H9 (cell line): ENCODE measurements at regions not wholly inside any gene's neighbourhood (a gene's known extent, or its start where the extent isn't known, plus 50 kb on each side); places are given as distances from the start of the nearest gene placed in this dataset.

ENCODE experiments used
- DNase-seq: peaks from one replicate; pipeline ENCODE4 v3.0.0-alpha.2; 2017
- H2AFZ ChIP-seq: one replicate; pipeline ENCODE4 v1.6.1; 2013; ENCODE audit warnings: mild to moderate bottlenecking, low read length, control low read depth, moderate library complexity
- H2AK5ac ChIP-seq: 2 replicates; pipeline ENCODE4 v1.6.1; 2013; ENCODE audit warnings: low read length, control low read depth, mixed read lengths; ENCODE audit not compliant: insufficient read length
- H2BK120ac ChIP-seq: one replicate; pipeline ENCODE4 v1.6.1; 2013; ENCODE audit warnings: low read depth, mild to moderate bottlenecking, low read length, control low read depth, inconsistent platforms; ENCODE audit not compliant: poor library complexity, severe bottlenecking
- H2BK12ac ChIP-seq: 2 replicates; pipeline ENCODE4 v1.6.1; 2013; ENCODE audit warnings: low read length, control low read depth, mixed read lengths, low read depth; ENCODE audit not compliant: insufficient read length
- H2BK15ac ChIP-seq: 2 replicates; pipeline ENCODE4 v1.6.1; 2013; ENCODE audit warnings: low read depth, low read length, control low read depth
- H2BK20ac ChIP-seq: one replicate; pipeline ENCODE4 v1.6.1; 2013; ENCODE audit warnings: low read depth, mild to moderate bottlenecking, low read length, control low read depth, inconsistent platforms; ENCODE audit not compliant: poor library complexity, severe bottlenecking
- H2BK5ac ChIP-seq: 2 replicates; pipeline ENCODE4 v1.6.1; 2013; ENCODE audit warnings: low read length, control low read depth, mixed read lengths; ENCODE audit not compliant: insufficient read length
- H3K14ac ChIP-seq: 2 replicates; pipeline ENCODE4 v1.6.1; 2013; ENCODE audit warnings: low read length, control low read depth; ENCODE audit not compliant: insufficient read depth
- H3K18ac ChIP-seq: 2 replicates; pipeline ENCODE4 v1.6.1; 2013; ENCODE audit warnings: low read depth, mild to moderate bottlenecking, mixed read lengths, low read length, control low read depth; ENCODE audit not compliant: insufficient read length
- H3K23ac ChIP-seq: 2 replicates; pipeline ENCODE4 v1.6.1; 2013; ENCODE audit warnings: low read length, control low read depth, mixed read lengths, low read depth; ENCODE audit not compliant: insufficient read length
- H3K23me2 ChIP-seq: 2 replicates; pipeline ENCODE4 v1.6.1; 2013; ENCODE audit warnings: low read depth, mild to moderate bottlenecking, mixed read lengths, low read length, control low read depth; ENCODE audit not compliant: insufficient read length, poor library complexity, severe bottlenecking
- H3K27ac ChIP-seq: 2 replicates; pipeline ENCODE4 v1.5.1; 2013; ENCODE audit warnings: low read length, control low read depth, mixed read lengths, low read depth; ENCODE audit not compliant: insufficient read length
- H3K27me3 ChIP-seq: 2 replicates; pipeline ENCODE4 v1.6.1; 2013; ENCODE audit warnings: low read length, control low read depth, inconsistent platforms; ENCODE audit not compliant: insufficient read depth
- H3K4ac ChIP-seq: 2 replicates; pipeline ENCODE4 v1.6.1; 2013; ENCODE audit warnings: low read depth, mild to moderate bottlenecking, control low read depth, inconsistent platforms, low read length, moderate library complexity
- H3K4me1 ChIP-seq: 2 replicates; pipeline ENCODE4 v1.6.1; 2013; ENCODE audit warnings: low read length, control low read depth, inconsistent platforms; ENCODE audit not compliant: insufficient read depth
- H3K4me2 ChIP-seq: 2 replicates; pipeline ENCODE4 v1.6.1; 2013; ENCODE audit warnings: low read length, control low read depth, mixed read lengths; ENCODE audit not compliant: insufficient read length, insufficient read depth
- H3K56ac ChIP-seq: 2 replicates; pipeline ENCODE4 v1.6.1; 2013; ENCODE audit warnings: low read depth, mild to moderate bottlenecking, mixed read lengths, low read length, control low read depth; ENCODE audit not compliant: insufficient read length
- H3K79me1 ChIP-seq: 2 replicates; pipeline ENCODE4 v1.6.1; 2013; ENCODE audit warnings: low read depth, mild to moderate bottlenecking, moderate library complexity, low read length, control low read depth, inconsistent platforms; ENCODE audit not compliant: insufficient read depth, poor library complexity, severe bottlenecking
- H3K79me2 ChIP-seq: 2 replicates; pipeline ENCODE4 v1.6.1; 2013; ENCODE audit warnings: low read length, control low read depth, inconsistent platforms; ENCODE audit not compliant: insufficient read depth
- H3K9ac ChIP-seq: 2 replicates; pipeline ENCODE4 v1.6.1; 2013; ENCODE audit warnings: low read length, control low read depth, mixed read lengths; ENCODE audit not compliant: insufficient read length; ENCODE audit errors: extremely low read depth
- H3K9me3 ChIP-seq: one replicate; pipeline ENCODE4 v1.6.1; 2013; ENCODE audit warnings: low read depth, low read length, inconsistent platforms; ENCODE audit not compliant: control insufficient read depth
- H3T11ph ChIP-seq: one replicate; pipeline ENCODE4 v1.6.1; 2013; ENCODE audit warnings: mild to moderate bottlenecking, low read length, control low read depth, inconsistent platforms
- H4K20me1 ChIP-seq: one replicate; pipeline ENCODE4 v1.6.1; 2013; ENCODE audit not compliant: control insufficient read depth, insufficient read length, insufficient read depth
- H4K5ac ChIP-seq: 2 replicates; pipeline ENCODE4 v1.6.1; 2013; ENCODE audit warnings: low read depth, mild to moderate bottlenecking, mixed read lengths, low read length, control low read depth; ENCODE audit not compliant: insufficient read length
- H4K8ac ChIP-seq: replicated peaks from 2 replicates; pipeline ENCODE4 v1.6.1; 2013; ENCODE audit warnings: low read length, control low read depth, mixed read lengths, low read depth; ENCODE audit not compliant: insufficient read length
- H4K91ac ChIP-seq: 2 replicates; pipeline ENCODE4 v1.6.1; 2013; ENCODE audit warnings: low read depth, mild to moderate bottlenecking, moderate library complexity, mixed read lengths, low read length, control low read depth; ENCODE audit not compliant: insufficient read length
- H3K27ac Mint-ChIP-seq, 3 experiments: 2 replicates in 2 of 3; 3 replicates in 1 of 3; pipeline ENCODE4 v1.8.0; 2020 to 2021; ENCODE audit warnings: mixed read lengths in 3 of 3, mild to moderate bottlenecking in 1 of 3, moderate library complexity in 1 of 3
- H3K27me3 Mint-ChIP-seq: 2 replicates; pipeline ENCODE4 v1.8.0; 2021; ENCODE audit warnings: low read depth, mild to moderate bottlenecking, moderate library complexity, mixed read lengths
- H3K36me3 Mint-ChIP-seq, 3 experiments: 2 replicates in 2 of 3; 3 replicates in 1 of 3; pipeline ENCODE4 v1.8.0; 2020 to 2021; ENCODE audit warnings: low read depth in 3 of 3, mixed read lengths in 3 of 3; ENCODE audit not compliant: insufficient read depth in 1 of 3
- H3K4me1 Mint-ChIP-seq, 2 experiments: 2 replicates each; pipeline ENCODE4 v1.8.0; 2020; ENCODE audit warnings: mixed read lengths in 2 of 2
- H3K4me3 Mint-ChIP-seq, 2 experiments: 2 replicates in 1 of 2; 3 replicates in 1 of 2; pipeline ENCODE4 v1.8.0; 2020 to 2021; ENCODE audit warnings: mild to moderate bottlenecking in 2 of 2, mixed read lengths in 2 of 2, moderate library complexity in 1 of 2
- H3K9me3 Mint-ChIP-seq, 2 experiments: 2 replicates in 1 of 2; 3 replicates in 1 of 2; pipeline ENCODE4 v1.8.0; 2020; ENCODE audit warnings: mild to moderate bottlenecking in 2 of 2, mixed read lengths in 2 of 2, moderate library complexity in 1 of 2
- CTCF ChIP-seq: fragments of 200-600 bp; sonication (generic); conservative IDR thresholded peaks from 3 replicates; pipeline ENCODE4 v1.8.0; 2021; ENCODE audit warnings: antibody characterized with exemption, mild to moderate bottlenecking
- WGBS: extraction: QIAGEN DNeasy Blood & Tissue Kit; methylation state at CpG from one replicate; pipeline ENCODE4 v1.1.7; 2013; ENCODE audit warnings: missing lambda C conversion rate, low lambda C conversion rate, mixed read lengths; ENCODE audit not compliant: insufficient read length; ENCODE audit errors: extremely low coverage; 5-methylcytosine and 5-hydroxymethylcytosine counted together

GRCh38 chr12:83805156-83805772 is 1107.3 kb downstream of the SLC6A15 start:
- H3K4me1 ChIP-seq = no peaks in the 10 kb centered on the region
- WGBS = no CpG with 5 or more reads among the region's 4 CpGs

More at GRCh38 chr12:83805156-83805772, 1107.3 kb downstream of the SLC6A15 start:
- Mint-ChIP-seq H3K27me3 (no peaks in the 10 kb centered on the region), H3K27ac (no peak overlapping the region), H3K4me3 (no peak overlapping the region), H3K4me1 (no peaks in the 10 kb centered on the region), H3K9me3 (no peaks in the 10 kb centered on the region), H3K36me3 (no peaks in the 10 kb centered on the region)
- Histone ChIP-seq H3T11ph (no peak overlapping the region), H4K8ac (no peak overlapping the region), H4K5ac (no peak overlapping the region), H2BK12ac (no peak overlapping the region), H3K18ac (no peak overlapping the region), H3K9me3 (no peaks in the 10 kb centered on the region), H2BK15ac (no peak overlapping the region), H3K4me2 (no peak overlapping the region), H3K23ac (no peak overlapping the region), H3K79me2 (no peaks in the 10 kb centered on the region), H2BK5ac (no peak overlapping the region), H3K56ac (no peak overlapping the region), H3K23me2 (no peaks in the 10 kb centered on the region), H2AFZ (no peak overlapping the region), H4K20me1 (no peaks in the 10 kb centered on the region), H3K4ac (no peak overlapping the region), H3K27me3 (no peaks in the 10 kb centered on the region), H4K91ac (no peak overlapping the region), H3K79me1 (no peaks in the 10 kb centered on the region), H3K14ac (no peak overlapping the region), H2BK120ac (no peak overlapping the region), H2AK5ac (no peak overlapping the region), H2BK20ac (no peak overlapping the region), H3K9ac (no peak overlapping the region), H3K27ac (no peak overlapping the region)
- no peak for TF ChIP-seq CTCF
- no peak for DNase-seq
